ENCODE measurements at regions not wholly inside any gene's neighbourhood (a gene's known extent, or its start where the extent isn't known, plus 50 kb on each side); places are given as distances from the start of the nearest gene placed in this dataset.

DNA sequence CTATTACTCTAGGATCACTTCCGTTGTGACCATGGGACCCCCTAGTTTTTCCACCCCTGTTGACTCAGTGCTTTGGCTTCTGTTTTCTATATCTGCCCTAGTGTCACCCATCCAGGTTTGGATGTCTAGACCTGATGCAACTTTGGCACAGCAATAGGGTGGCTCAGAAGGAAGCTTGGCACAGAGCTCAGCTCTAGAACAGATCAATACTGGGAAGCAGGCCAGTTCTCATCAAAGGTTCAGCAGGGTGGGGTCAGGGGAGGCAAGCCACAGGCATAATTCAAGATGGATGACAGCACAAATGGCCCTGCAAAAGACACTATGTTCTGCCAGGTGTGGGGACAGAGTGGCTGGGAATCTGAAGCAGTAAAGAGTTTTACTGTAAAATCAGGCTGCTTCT lies 74.2 kb upstream of the EGFL6 start:
- H3K4me1 ChIP-seq: no peaks in the 10 kb centered on the region
- no peak overlapping the region for H3K4me3 ChIP-seq
- no peak overlapping the region for H3K27ac ChIP-seq
- no peak for DNase-seq
- H3K27me3 ChIP-seq: peaks cover 0 to 2% (median 0%) of the 10 kb centered on the region in 3 donors
- H3K9me3 ChIP-seq: no peaks in the 10 kb centered on the region
- H3K36me3 ChIP-seq: no peaks in the 10 kb centered on the region
- WGBS, 5 donors: 64 to 90% (median 75%) methylated on average over 1 of the region's 1 CpG; no CpG with 5 or more reads in 1 of the 5 donors
- intact Hi-C loops (cut with DNase I; ENCODE audit: low total_unique reads): no loop called here
- TF ChIP-seq, protein P1, sequence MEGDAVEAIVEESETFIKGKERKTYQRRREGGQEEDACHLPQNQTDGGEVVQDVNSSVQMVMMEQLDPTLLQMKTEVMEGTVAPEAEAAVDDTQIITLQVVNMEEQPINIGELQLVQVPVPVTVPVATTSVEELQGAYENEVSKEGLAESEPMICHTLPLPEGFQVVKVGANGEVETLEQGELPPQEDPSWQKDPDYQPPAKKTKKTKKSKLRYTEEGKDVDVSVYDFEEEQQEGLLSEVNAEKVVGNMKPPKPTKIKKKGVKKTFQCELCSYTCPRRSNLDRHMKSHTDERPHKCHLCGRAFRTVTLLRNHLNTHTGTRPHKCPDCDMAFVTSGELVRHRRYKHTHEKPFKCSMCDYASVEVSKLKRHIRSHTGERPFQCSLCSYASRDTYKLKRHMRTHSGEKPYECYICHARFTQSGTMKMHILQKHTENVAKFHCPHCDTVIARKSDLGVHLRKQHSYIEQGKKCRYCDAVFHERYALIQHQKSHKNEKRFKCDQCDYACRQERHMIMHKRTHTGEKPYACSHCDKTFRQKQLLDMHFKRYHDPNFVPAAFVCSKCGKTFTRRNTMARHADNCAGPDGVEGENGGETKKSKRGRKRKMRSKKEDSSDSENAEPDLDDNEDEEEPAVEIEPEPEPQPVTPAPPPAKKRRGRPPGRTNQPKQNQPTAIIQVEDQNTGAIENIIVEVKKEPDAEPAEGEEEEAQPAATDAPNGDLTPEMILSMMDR (IDR thresholded peaks at IDR 0.05): no peak
- TF ChIP-seq POLR2AphosphoS5 (IDR thresholded peaks at IDR 0.05) (no peak), POLR2A (IDR thresholded peaks at IDR 0.05) (no peak), EP300 (IDR thresholded peaks at IDR 0.05) (no peak)

DNA sequence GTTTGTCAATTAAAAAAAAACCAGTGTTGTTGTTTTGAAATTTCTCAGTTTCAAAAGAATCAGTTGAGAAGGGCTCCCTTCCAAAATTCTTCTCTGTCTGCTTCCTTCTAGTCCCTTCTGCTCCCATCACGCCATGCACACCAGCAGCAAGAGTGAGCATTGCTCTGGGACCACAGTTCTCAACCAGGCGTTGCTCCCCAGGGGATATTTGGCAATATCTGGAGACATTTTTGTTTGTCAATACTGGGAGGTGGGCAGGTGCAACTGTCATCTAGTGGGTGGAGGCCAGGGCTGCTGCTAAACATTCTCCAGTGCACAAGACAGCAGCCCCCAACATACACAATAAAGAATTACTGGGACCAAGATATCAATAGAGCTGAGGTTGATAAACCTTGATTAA lies 74.8 kb upstream of the EGFL6 start:
- Histone ChIP-seq H3K9me3 (no peaks in the 10 kb centered on the region), H3K36me3 (no peaks in the 10 kb centered on the region), H3K4me3 (no peak overlapping the region), H3K4me1 (peaks cover 0 to 5% (median 0%) of the 10 kb centered on the region in 4 donors), H3K27ac (no peak overlapping the region), H3K27me3 (peaks cover 0 to 2% (median 0%) of the 10 kb centered on the region in 3 donors)
- WGBS, 5 donors: 61 to 99% (median 89%) methylated on average over 2 of the region's 2 CpGs
- intact Hi-C loops (cut with DNase I; ENCODE audit: low total_unique reads): no loop called here
- DNase-seq: no peak
- no peak for TF ChIP-seq POLR2AphosphoS5 (IDR thresholded peaks at IDR 0.05)
- TF ChIP-seq, protein P1 (IDR thresholded peaks at IDR 0.05): no peak
- TF ChIP-seq POLR2A (IDR thresholded peaks at IDR 0.05): no peak
- no peak for TF ChIP-seq EP300 (IDR thresholded peaks at IDR 0.05)

DNA sequence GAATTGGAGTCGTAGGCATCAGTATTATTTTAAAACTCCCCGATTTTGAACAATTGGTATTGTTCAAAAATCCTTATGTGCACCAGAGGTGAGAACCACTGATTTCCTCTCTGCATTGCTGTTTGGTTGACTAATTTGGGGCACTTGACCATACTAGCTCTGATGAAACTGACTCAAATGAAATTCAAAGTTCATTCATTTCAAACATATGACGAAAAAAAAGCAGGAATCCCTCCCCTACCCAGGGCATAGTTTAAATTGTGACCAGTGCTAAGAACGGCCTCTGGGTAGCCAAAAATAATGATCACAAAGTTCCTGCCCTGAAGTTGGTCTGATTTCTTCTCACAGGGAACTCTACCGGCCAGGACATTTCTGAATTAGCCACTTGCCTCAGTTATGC lies 75.7 kb upstream of the EGFL6 start:
- TF ChIP-seq POLR2A (IDR thresholded peaks at IDR 0.05) (no peak), POLR2AphosphoS5 (IDR thresholded peaks at IDR 0.05) (no peak), EP300 (IDR thresholded peaks at IDR 0.05) (no peak)
- TF ChIP-seq, protein P1 (IDR thresholded peaks at IDR 0.05): no peak
- DNase-seq: no peak
- no peak overlapping the region for H3K27ac ChIP-seq
- H3K4me3 ChIP-seq: no peak overlapping the region
- WGBS, 5 donors: 79 to 99% (median 84%) methylated on average over 5 of the region's 5 CpGs
- H3K36me3 ChIP-seq: no peaks in the 10 kb centered on the region
- no peaks in the 10 kb centered on the region for H3K9me3 ChIP-seq
- peaks cover 0 to 14% (median 0%) of the 10 kb centered on the region in 4 donors for H3K4me1 ChIP-seq
- intact Hi-C loops (cut with DNase I; ENCODE audit: low total_unique reads): no loop called here
- peaks cover 0 to 2% (median 0%) of the 10 kb centered on the region in 3 donors for H3K27me3 ChIP-seq

DNA sequence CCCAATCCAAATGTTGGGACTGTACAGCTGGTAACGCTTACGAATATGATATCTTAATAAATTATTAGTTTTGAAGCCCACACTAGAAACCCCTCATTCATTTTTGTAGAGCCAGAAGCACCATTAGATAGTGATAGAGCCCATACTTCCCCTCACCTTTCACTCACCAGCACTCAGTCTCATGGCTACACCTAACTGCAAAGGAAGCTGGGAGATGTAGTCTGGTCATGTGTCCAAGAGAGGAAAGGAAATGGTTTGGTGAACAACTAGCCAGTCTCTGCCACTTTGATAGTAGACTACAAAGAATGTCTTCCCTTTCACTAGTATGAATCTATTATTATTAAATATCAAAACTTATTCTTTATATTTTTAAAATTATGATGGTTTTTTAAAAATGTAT lies 77.1 kb upstream of the EGFL6 start:
- peaks cover 4 to 23% (median 7%) of the 10 kb centered on the region in 4 donors for H3K4me1 ChIP-seq
- no peak overlapping the region for H3K27ac ChIP-seq
- intact Hi-C loops (cut with DNase I; ENCODE audit: low total_unique reads): no loop called here
- H3K36me3 ChIP-seq: no peaks in the 10 kb centered on the region
- H3K27me3 ChIP-seq: peaks cover 0 to 2% (median 0%) of the 10 kb centered on the region in 3 donors
- 94 to 100% (median 97%) methylated on average over 2 of the region's 2 CpGs for WGBS, 5 donors
- TF ChIP-seq EP300 (IDR thresholded peaks at IDR 0.05): no peak
- TF ChIP-seq, protein P1 (IDR thresholded peaks at IDR 0.05): no peak
- TF ChIP-seq POLR2A (IDR thresholded peaks at IDR 0.05): no peak
- no peak for TF ChIP-seq POLR2AphosphoS5 (IDR thresholded peaks at IDR 0.05)
- no peak for DNase-seq
- H3K4me3 ChIP-seq: no peak overlapping the region
- H3K9me3 ChIP-seq: no peaks in the 10 kb centered on the region

All from stomach (tissue), 8 donors.